ENCODE measurements at regions not wholly inside any gene's neighbourhood (a gene's known extent, or its start where the extent isn't known, plus 50 kb on each side); places are given as distances from the start of the nearest gene placed in this dataset.
"Not testable (repeated sequence)": the region's sequence is repeated elsewhere in the genome, so short reads cannot be mapped to it uniquely, and the experiment has no call there.

GRCh38 chr1:43108080-43108479 is 64.0 kb downstream of the EBNA1BP2 start:
- no peak for TF ChIP-seq CTCF (IDR thresholded peaks at IDR 0.05; ENCODE audit: low read depth, low read length, missing control alignments)
- in situ Hi-C loops (cut with HindIII; ENCODE audit: low sequenced_read_pairs): no loop called here
- no peak overlapping the region for H3K4me3 ChIP-seq (ENCODE audit: low read depth, low read length)
- DNase-seq (ENCODE audit: low read depth): no peak

- no peak for DNase-seq (ENCODE audit: low read depth)
- no peak overlapping the region for H3K4me3 ChIP-seq (ENCODE audit: low read depth, low read length)
- in situ Hi-C loops (cut with HindIII; ENCODE audit: low sequenced_read_pairs): no loop called here
- TF ChIP-seq CTCF (IDR thresholded peaks at IDR 0.05; ENCODE audit: low read depth, low read length, missing control alignments): no peak
These were observed 64.4 kb downstream of the EBNA1BP2 start for GRCh38 chr1:43107664-43108063.

GRCh38 chr1:43104027-43104763 is 67.9 kb downstream of the EBNA1BP2 start:
- H3K4me3 ChIP-seq (ENCODE audit: low read depth, low read length): no peak overlapping the region
- no peak for DNase-seq (ENCODE audit: low read depth)
- in situ Hi-C loops (cut with HindIII; ENCODE audit: low sequenced_read_pairs): no loop called here
- TF ChIP-seq CTCF (IDR thresholded peaks at IDR 0.05; ENCODE audit: low read depth, low read length, missing control alignments): no peak

- no peak overlapping the region for H3K4me3 ChIP-seq (ENCODE audit: low read depth, low read length)
- no peak for DNase-seq (ENCODE audit: low read depth)
- no peak for TF ChIP-seq CTCF (IDR thresholded peaks at IDR 0.05; ENCODE audit: low read depth, low read length, missing control alignments)
- in situ Hi-C loops (cut with HindIII; ENCODE audit: low sequenced_read_pairs): no loop called here
These were observed 71.0 kb downstream of the EBNA1BP2 start for GRCh38 chr1:43101061-43101460.

GRCh38 chr1:43098200-43098599 is 73.9 kb downstream of the EBNA1BP2 start:
- TF ChIP-seq CTCF (IDR thresholded peaks at IDR 0.05; ENCODE audit: low read depth, low read length, missing control alignments): no peak
- in situ Hi-C loops (cut with HindIII; ENCODE audit: low sequenced_read_pairs): no loop called here
- DNase-seq (ENCODE audit: low read depth): no peak
- no peak overlapping the region for H3K4me3 ChIP-seq (ENCODE audit: low read depth, low read length)

- H3K4me3 ChIP-seq (ENCODE audit: low read depth, low read length); in situ Hi-C loops (cut with HindIII; ENCODE audit: low sequenced_read_pairs); DNase-seq (ENCODE audit: low read depth): not testable (repeated sequence)
These were observed 75.6 kb downstream of the EBNA1BP2 start for GRCh38 chr1:43096528-43096927.

- H3K4me3 ChIP-seq (ENCODE audit: low read depth, low read length); in situ Hi-C loops (cut with HindIII; ENCODE audit: low sequenced_read_pairs); DNase-seq (ENCODE audit: low read depth): not testable (repeated sequence)
These were observed 81.3 kb downstream of the EBNA1BP2 start for GRCh38 chr1:43090812-43091211.

- DNase-seq (ENCODE audit: low read depth); H3K4me3 ChIP-seq (ENCODE audit: low read depth, low read length); in situ Hi-C loops (cut with HindIII; ENCODE audit: low sequenced_read_pairs): not testable (repeated sequence)
These were observed 81.9 kb downstream of the EBNA1BP2 start for GRCh38 chr1:43090157-43090556.
